ENCODE measurements at regions not wholly inside any gene's neighbourhood (a gene's known extent, or its start where the extent isn't known, plus 50 kb on each side); places are given as distances from the start of the nearest gene placed in this dataset.

GRCh38 chr2:236417150-236417549 lies 152.5 kb upstream of the ACKR3 start:
- TF ChIP-seq, protein P1, sequence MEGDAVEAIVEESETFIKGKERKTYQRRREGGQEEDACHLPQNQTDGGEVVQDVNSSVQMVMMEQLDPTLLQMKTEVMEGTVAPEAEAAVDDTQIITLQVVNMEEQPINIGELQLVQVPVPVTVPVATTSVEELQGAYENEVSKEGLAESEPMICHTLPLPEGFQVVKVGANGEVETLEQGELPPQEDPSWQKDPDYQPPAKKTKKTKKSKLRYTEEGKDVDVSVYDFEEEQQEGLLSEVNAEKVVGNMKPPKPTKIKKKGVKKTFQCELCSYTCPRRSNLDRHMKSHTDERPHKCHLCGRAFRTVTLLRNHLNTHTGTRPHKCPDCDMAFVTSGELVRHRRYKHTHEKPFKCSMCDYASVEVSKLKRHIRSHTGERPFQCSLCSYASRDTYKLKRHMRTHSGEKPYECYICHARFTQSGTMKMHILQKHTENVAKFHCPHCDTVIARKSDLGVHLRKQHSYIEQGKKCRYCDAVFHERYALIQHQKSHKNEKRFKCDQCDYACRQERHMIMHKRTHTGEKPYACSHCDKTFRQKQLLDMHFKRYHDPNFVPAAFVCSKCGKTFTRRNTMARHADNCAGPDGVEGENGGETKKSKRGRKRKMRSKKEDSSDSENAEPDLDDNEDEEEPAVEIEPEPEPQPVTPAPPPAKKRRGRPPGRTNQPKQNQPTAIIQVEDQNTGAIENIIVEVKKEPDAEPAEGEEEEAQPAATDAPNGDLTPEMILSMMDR (IDR thresholded peaks at IDR 0.05; ENCODE audit: control extremely low read depth, extremely low read depth) = no peak
- no peak for ATAC-seq (ENCODE audit: insufficient read depth, low FRiP score)
- no peaks in the 10 kb centered on the region for H3K27me3 ChIP-seq (ENCODE audit: control insufficient read depth in 3 of 3, insufficient read depth in 3 of 3, low read length in 2 of 3)

DNA sequence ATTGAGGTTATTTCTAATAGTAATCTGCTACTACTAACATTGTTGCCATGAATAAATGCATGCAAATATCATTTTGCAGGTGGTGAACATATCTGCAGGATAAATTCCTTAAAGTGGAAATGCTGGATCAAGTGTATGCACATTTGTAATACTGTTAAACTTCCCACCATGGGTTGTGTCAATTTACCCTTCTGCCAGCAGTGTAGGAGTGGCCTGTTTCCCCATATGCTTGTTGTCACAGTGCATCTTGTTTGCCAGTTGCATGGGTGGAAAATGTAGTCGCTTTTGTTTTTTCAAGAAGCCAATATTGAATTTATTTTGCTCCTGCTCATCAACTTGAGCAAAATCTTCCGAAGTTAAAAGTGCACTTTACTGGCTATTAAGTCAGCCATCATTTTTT lies 139.0 kb upstream of the ACKR3 start:
- no peaks in the 10 kb centered on the region for H3K27me3 ChIP-seq (ENCODE audit: control insufficient read depth in 3 of 3, insufficient read depth in 3 of 3, low read length in 2 of 3)
- H3K4me3 ChIP-seq = no peak overlapping the region
- whole genome bisulfite sequencing, 2 donors = 68 to 76% methylated on average over 2 of the region's 2 CpGs
- TF ChIP-seq, protein P1 (IDR thresholded peaks at IDR 0.05; ENCODE audit: control extremely low read depth, extremely low read depth) = no peak
- ATAC-seq (ENCODE audit: insufficient read depth, low FRiP score) (no peak), DNase-seq (peak in 1 of 3 donors; percentile 28)
- no peak overlapping the region for H3K27ac ChIP-seq (ENCODE audit: low read depth in 1 of 2, low read length in 1 of 2)
- H3K4me1 ChIP-seq (ENCODE audit: control insufficient read depth in 5 of 5, insufficient read depth in 5 of 5, low read length in 5 of 5) = peaks cover 0 to 10% (median 0%) of the 10 kb centered on the region in 5 donors
- no peak overlapping the region for H3K9ac ChIP-seq (ENCODE audit: insufficient read depth in 1 of 2, low read length in 2 of 2)
- H3K9me3 ChIP-seq (ENCODE audit: control insufficient read depth in 4 of 4, insufficient read depth in 3 of 4, low read length in 3 of 4) = peaks cover 0 to 4% (median 0%) of the 10 kb centered on the region in 4 donors
- no peaks in the 10 kb centered on the region for H3K36me3 ChIP-seq (ENCODE audit: control insufficient read depth in 4 of 4, insufficient read depth in 4 of 4, low read length in 4 of 4)

More at GRCh38 chr2:236417150-236417549, 152.5 kb upstream of the ACKR3 start:
- no peak overlapping the region for H3K27ac ChIP-seq (ENCODE audit: low read depth in 1 of 2, low read length in 1 of 2)
- H3K9ac ChIP-seq (ENCODE audit: insufficient read depth in 1 of 2, low read length in 2 of 2) = no peak overlapping the region
- WGBS, 2 donors = 80 to 89% methylated on average over 6 of the region's 6 CpGs
- DNase-seq = no peak
- H3K9me3 ChIP-seq (ENCODE audit: control insufficient read depth in 4 of 4, insufficient read depth in 3 of 4, low read length in 3 of 4) = peaks cover 0 to 3% (median 0%) of the 10 kb centered on the region in 4 donors
- H3K36me3 ChIP-seq (ENCODE audit: control insufficient read depth in 4 of 4, insufficient read depth in 4 of 4, low read length in 4 of 4) = no peaks in the 10 kb centered on the region
- no peak overlapping the region for H3K4me3 ChIP-seq
- H3K4me1 ChIP-seq (ENCODE audit: control insufficient read depth in 5 of 5, insufficient read depth in 5 of 5, low read length in 5 of 5) = peaks cover 0 to 6% (median 0%) of the 10 kb centered on the region in 5 donors

GRCh38 chr2:236434593-236434992 lies 135.0 kb upstream of the ACKR3 start:
- H3K4me3 ChIP-seq = no peak overlapping the region
- no peak for DNase-seq
- no peaks in the 10 kb centered on the region for H3K36me3 ChIP-seq (ENCODE audit: control insufficient read depth in 4 of 4, insufficient read depth in 4 of 4, low read length in 4 of 4)
- no peaks in the 10 kb centered on the region for H3K27me3 ChIP-seq (ENCODE audit: control insufficient read depth in 3 of 3, insufficient read depth in 3 of 3, low read length in 2 of 3)
- no peak for ATAC-seq (ENCODE audit: insufficient read depth, low FRiP score)
- H3K4me1 ChIP-seq (ENCODE audit: control insufficient read depth in 5 of 5, insufficient read depth in 5 of 5, low read length in 5 of 5) = peaks cover 0 to 10% (median 0%) of the 10 kb centered on the region in 5 donors
- no peak overlapping the region for H3K27ac ChIP-seq (ENCODE audit: low read depth in 1 of 2, low read length in 1 of 2)
- no peak overlapping the region for H3K9ac ChIP-seq (ENCODE audit: insufficient read depth in 1 of 2, low read length in 2 of 2)
- WGBS, 2 donors = 83 to 88% methylated on average over 3 of the region's 3 CpGs
- TF ChIP-seq, protein P1 (IDR thresholded peaks at IDR 0.05; ENCODE audit: control extremely low read depth, extremely low read depth) = no peak
- no peaks in the 10 kb centered on the region for H3K9me3 ChIP-seq (ENCODE audit: control insufficient read depth in 4 of 4, insufficient read depth in 3 of 4, low read length in 3 of 4)

Measured in lung (tissue), 11 donors.